Liver (tissue), 3 donors: ENCODE measurements at regions not wholly inside any gene's neighbourhood (a gene's known extent, or its start where the extent isn't known, plus 50 kb on each side); places are given as distances from the start of the nearest gene placed in this dataset.
"Not testable (repeated sequence)": the region's sequence is repeated elsewhere in the genome, so short reads cannot be mapped to it uniquely, and the experiment has no call there.

Experiments used
- EGR1 ChIP-seq, 2 donors: IDR thresholded peaks; 2 replicates each; pipeline ENCODE4 v1.6.1; 2016 to 2018; ENCODE audit warnings: antibody characterized with exemption in 2 of 2, low read depth in 2 of 2
- FOXA1 ChIP-seq: IDR thresholded peaks from 2 replicates; pipeline ENCODE4 v1.6.1; 2016; ENCODE audit warnings: antibody characterized with exemption
- GABPA ChIP-seq, 2 donors: IDR thresholded peaks in 1 of 2; conservative IDR thresholded peaks in 1 of 2; 2 replicates each; pipeline ENCODE4 v1.6.1; 2016; ENCODE audit warnings: antibody characterized with exemption in 2 of 2, mild to moderate bottlenecking in 1 of 2, moderate library complexity in 1 of 2
- JUND ChIP-seq, 2 donors: IDR thresholded peaks; 2 replicates each; pipeline ENCODE4 v1.6.1; 2016; ENCODE audit warnings: antibody characterized with exemption in 2 of 2
- MAX ChIP-seq: IDR thresholded peaks from 2 replicates; pipeline ENCODE4 v1.6.1; 2016; ENCODE audit warnings: antibody characterized with exemption
- NR2F2 ChIP-seq: IDR thresholded peaks from 2 replicates; pipeline ENCODE4 v1.6.1; 2016; ENCODE audit warnings: antibody characterized with exemption
- RAD21 ChIP-seq, 2 donors: IDR thresholded peaks; 2 replicates each; pipeline ENCODE4 v1.6.1; 2016; ENCODE audit warnings: antibody characterized with exemption in 2 of 2, mild to moderate bottlenecking in 2 of 2
- REST ChIP-seq: IDR thresholded peaks from 2 replicates; pipeline ENCODE4 v1.6.1; 2016; ENCODE audit warnings: antibody characterized with exemption, mild to moderate bottlenecking
- RXRA ChIP-seq, 2 donors: IDR thresholded peaks; 2 replicates each; pipeline ENCODE4 v1.6.1; 2017 to 2018; ENCODE audit warnings: antibody characterized with exemption in 2 of 2, mild to moderate bottlenecking in 1 of 2
- SP1 ChIP-seq: IDR thresholded peaks from 2 replicates; pipeline ENCODE4 v1.6.1; 2018; ENCODE audit warnings: antibody characterized with exemption, mild to moderate bottlenecking
- TAF1 ChIP-seq: conservative IDR thresholded peaks from 2 replicates; pipeline ENCODE4 v1.6.1; 2016; ENCODE audit warnings: antibody characterized with exemption, mild to moderate bottlenecking
- YY1 ChIP-seq: IDR thresholded peaks from 2 replicates; pipeline ENCODE4 v1.6.1; 2016; ENCODE audit warnings: antibody characterized with exemption, mild to moderate bottlenecking
- ZBTB33 ChIP-seq: IDR thresholded peaks from 2 replicates; pipeline ENCODE4 v1.6.1; 2016; ENCODE audit warnings: antibody characterized with exemption
- TF ChIP-seq, protein P1 (sequence below): fragments of 150-350 bp; IDR thresholded peaks from 2 replicates; pipeline ENCODE4 v1.5.1; 2017; ENCODE audit warnings: improper control_type of control experiment, low read depth, low read length; ENCODE audit not compliant: missing input control
- donor health status: healthy.
- donor health status: healthy.

DNA sequence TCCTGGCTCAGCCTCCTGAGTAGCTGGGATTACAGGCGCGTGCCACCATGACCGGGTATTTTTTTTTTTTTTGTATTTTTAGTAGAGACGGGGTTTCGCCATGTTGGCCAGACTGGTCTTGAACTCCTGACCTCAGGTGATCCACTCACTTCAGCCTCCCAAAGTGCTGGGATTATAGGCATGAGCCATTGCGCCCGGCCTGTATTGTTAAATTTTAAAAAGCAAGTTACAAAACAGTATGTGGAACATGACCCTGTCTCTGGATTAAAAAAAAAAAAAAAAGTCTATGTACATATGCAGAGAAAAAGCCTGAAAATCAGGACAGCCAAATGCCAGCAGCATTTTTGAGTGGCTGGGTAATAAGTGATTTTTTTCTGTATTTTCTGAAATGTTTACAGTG is 64.8 kb upstream of the UXS1 start:
- TF ChIP-seq, protein P1, sequence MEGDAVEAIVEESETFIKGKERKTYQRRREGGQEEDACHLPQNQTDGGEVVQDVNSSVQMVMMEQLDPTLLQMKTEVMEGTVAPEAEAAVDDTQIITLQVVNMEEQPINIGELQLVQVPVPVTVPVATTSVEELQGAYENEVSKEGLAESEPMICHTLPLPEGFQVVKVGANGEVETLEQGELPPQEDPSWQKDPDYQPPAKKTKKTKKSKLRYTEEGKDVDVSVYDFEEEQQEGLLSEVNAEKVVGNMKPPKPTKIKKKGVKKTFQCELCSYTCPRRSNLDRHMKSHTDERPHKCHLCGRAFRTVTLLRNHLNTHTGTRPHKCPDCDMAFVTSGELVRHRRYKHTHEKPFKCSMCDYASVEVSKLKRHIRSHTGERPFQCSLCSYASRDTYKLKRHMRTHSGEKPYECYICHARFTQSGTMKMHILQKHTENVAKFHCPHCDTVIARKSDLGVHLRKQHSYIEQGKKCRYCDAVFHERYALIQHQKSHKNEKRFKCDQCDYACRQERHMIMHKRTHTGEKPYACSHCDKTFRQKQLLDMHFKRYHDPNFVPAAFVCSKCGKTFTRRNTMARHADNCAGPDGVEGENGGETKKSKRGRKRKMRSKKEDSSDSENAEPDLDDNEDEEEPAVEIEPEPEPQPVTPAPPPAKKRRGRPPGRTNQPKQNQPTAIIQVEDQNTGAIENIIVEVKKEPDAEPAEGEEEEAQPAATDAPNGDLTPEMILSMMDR: not testable (repeated sequence)
- TF ChIP-seq ZBTB33; FOXA1; GABPA (IDR thresholded peaks at IDR 0.05 in 1 of 2, conservative IDR thresholded peaks at IDR 0.05 in 1 of 2); TAF1; REST; NR2F2; JUND (IDR thresholded peaks at IDR 0.05); EGR1 (IDR thresholded peaks at IDR 0.05; ENCODE audit: low read depth in 2 of 2): not testable (repeated sequence)
- peak; percentile 20 to 51 for TF ChIP-seq RAD21 (IDR thresholded peaks at IDR 0.05)
- TF ChIP-seq SP1: peak; percentile 59
- TF ChIP-seq RXRA (IDR thresholded peaks at IDR 0.05): peak; percentile 64 to 70
- TF ChIP-seq MAX: peak; percentile 10
- peak; percentile 48 for TF ChIP-seq YY1
